GM18951 (cell line): ENCODE measurements at regions not wholly inside any gene's neighbourhood (a gene's known extent, or its start where the extent isn't known, plus 50 kb on each side); places are given as distances from the start of the nearest gene placed in this dataset.
"Not testable (repeated sequence)": the region's sequence is repeated elsewhere in the genome, so short reads cannot be mapped to it uniquely, and the experiment has no call there.

ENCODE experiments used
- in situ Hi-C: fragments of 300-500 bp; cut with MboI; formaldehyde crosslinking; loops from one replicate; pipeline ENCODE4 v1.12.0; 2022; ENCODE audit warnings: low sequenced_read_pairs, mixed read lengths, inconsistent platforms; ENCODE audit not compliant: unreplicated experiment

DNA sequence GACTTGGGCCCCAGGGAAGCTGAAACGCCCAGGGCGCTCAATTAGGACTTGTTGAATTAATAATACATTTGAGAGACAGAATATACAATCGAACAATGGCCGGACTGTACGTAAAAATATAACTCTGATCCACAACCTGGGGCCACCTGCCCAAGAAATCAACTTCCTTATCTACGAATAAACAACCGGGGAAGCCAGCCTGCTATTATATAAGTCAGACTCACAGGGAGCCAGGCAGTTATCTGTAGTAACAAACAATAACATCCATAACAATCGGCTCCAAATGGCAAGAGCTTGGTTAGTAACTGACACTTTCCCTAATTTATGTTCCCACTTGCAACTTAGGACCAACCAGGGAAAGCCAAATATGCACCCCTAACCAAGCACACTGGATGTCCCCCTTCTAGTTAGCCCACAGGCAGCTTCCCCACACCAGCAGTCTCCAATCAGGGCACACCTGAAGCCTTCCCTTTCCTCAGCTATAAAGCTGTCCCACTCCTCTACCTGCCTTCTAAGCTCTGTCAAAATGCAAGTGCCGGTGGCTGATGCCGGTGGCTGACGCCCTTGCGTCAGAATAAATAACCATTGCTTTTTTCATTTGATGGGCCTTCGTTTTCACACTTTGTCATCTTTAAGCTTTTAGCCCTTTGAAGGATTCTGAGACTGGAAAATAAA is 135.2 kb downstream of the FAM72B start:
- in situ Hi-C loops: not testable (repeated sequence)

DNA sequence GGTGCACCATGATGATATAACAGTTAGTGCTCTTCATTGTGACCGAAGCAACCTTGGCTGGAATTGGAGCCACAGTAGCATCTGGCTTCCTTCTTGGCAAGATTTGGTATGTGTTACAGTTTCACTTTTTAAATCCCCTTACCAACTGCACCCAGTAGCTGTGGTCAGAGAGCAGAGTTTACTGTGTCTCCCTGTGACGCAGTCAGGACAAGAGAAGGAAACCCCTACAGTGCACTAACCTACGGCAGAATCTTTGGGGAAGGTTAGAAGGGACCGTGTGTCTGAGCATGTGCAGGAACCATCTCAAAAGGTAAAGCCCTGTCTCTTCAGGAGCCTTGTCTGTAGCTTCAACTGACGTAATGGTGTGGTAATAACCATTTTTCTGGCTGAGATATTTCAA is 134.0 kb downstream of the FAM72B start:
- in situ Hi-C loops: not testable (repeated sequence)

- in situ Hi-C loops: not testable (repeated sequence)
Measured at GRCh38 chr1:121051161-121051790, 132.9 kb downstream of the FAM72B start.

DNA sequence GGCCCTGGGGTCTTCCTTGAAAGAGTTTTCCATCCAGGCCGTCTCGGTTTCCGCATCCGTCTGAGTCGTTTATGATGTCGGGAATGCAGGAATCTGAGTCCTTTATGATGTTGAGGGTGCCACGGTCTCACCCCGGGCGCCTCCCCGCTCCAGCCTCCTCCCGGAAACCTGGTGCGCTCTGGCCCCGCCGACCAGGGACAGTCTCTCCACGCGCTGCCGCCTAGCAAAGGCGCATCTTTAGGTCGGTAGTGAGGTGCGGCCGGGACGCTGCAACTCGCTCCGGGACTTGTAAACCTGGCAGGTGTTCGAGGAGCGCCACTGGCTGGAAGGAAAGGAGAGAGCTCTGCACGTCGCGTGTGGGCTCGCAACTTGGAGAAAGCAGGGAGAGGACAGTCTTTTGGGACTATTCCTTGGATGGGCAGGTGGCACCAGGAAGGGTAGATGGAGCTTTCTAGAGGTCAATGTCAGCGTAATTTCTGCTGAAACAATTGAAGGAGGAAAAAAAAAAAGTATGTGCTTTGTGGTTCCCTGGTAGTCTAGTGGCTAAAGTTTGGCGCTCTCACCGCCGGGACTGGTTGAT is 132.0 kb downstream of the FAM72B start:
- in situ Hi-C loops: not testable (repeated sequence)

- in situ Hi-C loops: not testable (repeated sequence)
Measured at GRCh38 chr1:121054928-121055327, 129.2 kb downstream of the FAM72B start.

DNA sequence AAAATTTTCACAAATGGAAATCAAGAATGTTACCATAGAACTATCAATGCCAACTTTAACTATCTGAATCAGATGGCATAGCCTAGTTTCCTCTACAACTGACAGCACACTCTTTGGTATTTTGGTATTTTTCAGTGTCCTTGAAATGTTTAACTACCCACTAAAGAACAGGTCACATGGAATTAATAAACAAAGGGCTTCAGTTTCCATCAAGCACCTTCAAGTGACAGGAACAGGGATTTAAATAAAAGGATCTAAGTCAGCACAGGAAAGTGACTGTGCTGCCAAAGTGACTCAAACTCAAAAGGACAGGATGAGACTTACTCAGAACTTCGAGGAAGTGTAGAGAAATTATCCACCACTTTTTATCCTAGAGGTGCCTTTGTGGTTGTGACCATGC is 117.2 kb downstream of the FAM72B start:
- in situ Hi-C loops: not testable (repeated sequence)

- in situ Hi-C loops: not testable (repeated sequence)
Measured at GRCh38 chr1:121068738-121069499, 115.2 kb downstream of the FAM72B start.

DNA sequence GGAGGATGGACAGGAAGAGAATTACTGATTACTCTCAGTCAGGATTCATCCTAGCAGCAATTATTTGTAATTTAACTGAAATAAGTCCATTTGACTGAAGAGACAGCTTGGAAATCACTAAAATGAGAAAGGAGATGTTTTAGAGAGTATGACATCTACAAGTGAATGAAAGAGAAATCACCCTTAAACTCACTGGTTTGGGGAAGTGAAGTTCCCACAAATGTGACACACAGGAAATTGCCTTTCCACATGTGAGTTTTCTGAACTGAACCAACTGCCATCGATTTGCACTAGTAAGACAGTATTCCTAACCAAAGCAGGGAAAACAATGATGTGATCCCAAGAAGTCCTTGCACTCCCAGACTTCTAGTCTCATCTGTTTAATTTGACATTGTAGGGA is 110.3 kb downstream of the FAM72B start:
- in situ Hi-C loops: not testable (repeated sequence)

DNA sequence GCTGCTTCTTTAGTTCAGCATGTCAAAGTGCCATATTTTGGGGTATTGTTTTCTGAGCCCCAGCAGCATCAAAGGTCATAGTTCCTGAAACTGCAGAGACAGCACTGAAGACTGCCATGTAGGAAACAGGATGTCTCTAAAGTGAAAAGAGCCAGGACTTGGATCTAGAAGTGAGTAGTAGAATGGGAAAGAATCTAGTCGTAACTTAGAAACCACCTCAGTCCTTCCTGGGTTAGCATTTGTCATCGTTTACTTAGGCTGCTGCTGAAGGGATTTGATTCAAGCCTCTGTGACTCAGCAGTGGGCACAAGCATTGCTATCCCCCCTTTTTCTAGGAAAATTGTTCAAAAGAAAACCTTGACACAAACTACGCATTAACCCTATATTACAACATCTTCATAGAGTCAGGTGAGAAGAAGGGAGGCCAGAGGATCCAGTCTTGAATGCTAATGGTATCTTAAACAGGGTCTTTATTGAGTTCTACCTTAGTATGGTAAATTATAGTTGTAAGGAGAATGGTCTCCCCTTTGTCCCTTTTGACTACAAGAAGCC is 108.8 kb downstream of the FAM72B start:
- in situ Hi-C loops: not testable (repeated sequence)

- in situ Hi-C loops: not testable (repeated sequence)
Measured at GRCh38 chr1:121076674-121077073, 107.5 kb downstream of the FAM72B start.

- in situ Hi-C loops: not testable (repeated sequence)
Measured at GRCh38 chr1:121079655-121080054, 104.5 kb downstream of the FAM72B start.

- in situ Hi-C loops: not testable (repeated sequence)
Measured at GRCh38 chr1:121080197-121080903, 103.8 kb downstream of the FAM72B start.

DNA sequence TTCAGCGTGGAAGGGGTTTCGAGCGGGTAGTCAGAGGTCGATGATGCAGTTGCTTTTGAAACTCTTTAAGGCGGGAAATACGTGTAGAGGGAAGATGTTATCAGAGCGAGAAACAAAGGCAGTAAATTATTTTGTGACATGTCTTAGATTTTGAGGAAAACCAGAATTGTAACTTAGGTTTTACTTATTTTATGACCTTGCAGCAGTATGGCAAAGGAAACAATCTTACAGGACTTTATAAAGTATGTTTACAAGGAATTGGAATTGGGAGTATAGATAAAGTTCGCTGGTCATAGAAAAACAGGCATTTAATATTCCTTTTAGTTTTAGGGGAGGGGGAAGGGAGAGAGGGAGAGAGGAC is 103.3 kb downstream of the FAM72B start:
- in situ Hi-C loops: not testable (repeated sequence)

- in situ Hi-C loops: not testable (repeated sequence)
Measured at GRCh38 chr1:121081625-121082199, 102.4 kb downstream of the FAM72B start.

DNA sequence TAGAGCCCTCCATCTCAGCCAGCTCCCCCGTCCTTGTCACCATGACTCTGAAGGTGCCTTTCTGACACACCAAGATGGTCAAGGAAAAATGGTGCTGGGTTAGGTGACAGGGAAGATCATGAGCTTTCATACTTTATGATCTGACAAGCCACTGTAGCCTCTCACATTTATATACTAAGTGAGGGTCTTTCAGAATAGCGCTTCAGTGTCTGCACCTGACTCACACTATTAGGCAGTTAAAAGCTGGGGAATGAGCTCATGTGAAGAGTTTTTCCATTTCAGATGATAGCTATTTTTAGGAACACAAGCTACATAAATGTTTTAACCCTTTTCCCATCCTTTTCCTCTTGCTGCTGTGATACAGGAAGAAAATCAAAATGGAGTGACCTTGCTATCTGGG is 101.1 kb downstream of the FAM72B start:
- in situ Hi-C loops: not testable (repeated sequence)

GRCh38 chr1:121086249-121086648 is 97.9 kb downstream of the FAM72B start:
- in situ Hi-C loops: not testable (repeated sequence)

- in situ Hi-C loops: not testable (repeated sequence)
Measured at GRCh38 chr1:121087221-121087620, 96.9 kb downstream of the FAM72B start.

DNA sequence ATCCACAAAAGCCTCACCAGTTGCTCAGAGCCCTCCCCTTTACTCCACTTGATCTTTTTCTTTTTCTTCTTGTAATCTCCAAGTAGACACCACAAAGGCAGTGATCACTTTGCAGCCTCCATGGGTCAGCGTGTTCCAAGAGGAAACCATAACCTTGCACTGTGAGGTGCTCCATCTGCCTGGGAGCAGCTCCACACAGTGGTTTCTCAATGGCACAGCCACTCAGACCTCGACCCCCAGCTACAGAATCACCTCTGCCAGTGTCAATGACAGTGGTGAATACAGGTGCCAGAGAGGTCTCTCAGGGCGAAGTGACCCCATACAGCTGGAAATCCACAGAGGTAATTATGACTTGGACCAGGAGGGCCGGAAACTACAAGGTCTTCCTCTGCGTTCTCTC is 95.6 kb downstream of the FAM72B start:
- in situ Hi-C loops: not testable (repeated sequence)

DNA sequence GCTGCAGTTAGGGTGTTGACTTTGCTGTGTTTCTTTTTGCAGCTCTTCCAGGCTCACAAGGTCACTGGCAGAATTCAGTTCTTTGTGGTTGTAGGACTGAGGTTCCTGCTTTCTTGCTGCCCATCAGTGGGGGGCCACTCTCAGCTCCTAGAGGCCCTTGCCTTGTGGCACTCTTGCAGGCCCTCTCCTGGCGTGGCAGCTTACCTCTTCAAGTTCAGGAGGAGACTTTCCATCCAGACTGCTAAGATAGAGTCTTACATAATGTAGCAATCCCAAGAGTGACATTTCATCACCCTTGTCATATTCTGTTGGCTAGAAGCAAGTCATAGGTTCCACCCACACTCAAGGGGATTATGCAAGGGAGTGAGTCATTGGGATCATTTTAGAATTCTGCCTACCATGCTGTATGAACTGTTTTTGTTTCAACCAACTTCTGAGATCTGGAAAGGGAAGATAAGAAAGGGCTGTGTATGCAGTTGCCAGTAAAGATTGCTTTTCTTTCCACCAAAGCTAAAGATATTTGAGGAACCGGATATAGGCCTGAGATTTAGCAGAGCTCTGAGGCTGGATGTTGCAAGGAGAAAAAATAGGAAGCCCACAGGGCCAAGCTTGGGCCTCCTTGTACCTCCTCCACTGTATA is 91.7 kb downstream of the FAM72B start:
- in situ Hi-C loops: not testable (repeated sequence)
